GM13976 (cell line): ENCODE measurements at regions not wholly inside any gene's neighbourhood (a gene's known extent, or its start where the extent isn't known, plus 50 kb on each side); places are given as distances from the start of the nearest gene placed in this dataset.

ENCODE experiments used
- DNase-seq: peaks from one replicate; pipeline ENCODE4 v3.0.0; 2012; ENCODE audit warnings: low spot score
- CTCF ChIP-seq: IDR thresholded peaks from 2 replicates; pipeline ENCODE4 v1.5.1; 2012; ENCODE audit warnings: borderline replicate concordance, mild to moderate bottlenecking; ENCODE audit not compliant: insufficient read depth; ENCODE audit errors: extremely low read depth, missing control alignments, control extremely low read depth
- in situ Hi-C: fragments of 300-500 bp; cut with MboI; formaldehyde crosslinking; loops from one replicate; pipeline ENCODE4 v1.12.0; 2022; ENCODE audit warnings: low sequenced_read_pairs, mixed read lengths, inconsistent platforms; ENCODE audit not compliant: unreplicated experiment

- in situ Hi-C loops: no loop called here
- TF ChIP-seq CTCF: no peak
- no peak for DNase-seq
These were observed 137.6 kb upstream of the TMTC1 start for GRCh38 chr12:29921307-29921706.

GRCh38 chr12:29908157-29908556 lies 124.4 kb upstream of the TMTC1 start:
- DNase-seq: no peak
- in situ Hi-C loops: no loop called here

GRCh38 chr12:29907461-29907860 lies 123.7 kb upstream of the TMTC1 start:
- in situ Hi-C loops: no loop called here
- no peak for TF ChIP-seq CTCF
- DNase-seq: no peak

More at GRCh38 chr12:29908157-29908556, 124.4 kb upstream of the TMTC1 start:
- no peak for TF ChIP-seq CTCF

- DNase-seq: no peak
- no peak for TF ChIP-seq CTCF
- in situ Hi-C loops: no loop called here
These were observed 118.3 kb upstream of the TMTC1 start for GRCh38 chr12:29902043-29902442.

GRCh38 chr12:29901585-29901984 lies 117.8 kb upstream of the TMTC1 start:
- DNase-seq: no peak
- in situ Hi-C loops: no loop called here
- TF ChIP-seq CTCF: no peak

- DNase-seq: no peak
- in situ Hi-C loops: no loop called here
These were observed 115.6 kb upstream of the TMTC1 start for GRCh38 chr12:29899212-29899931.

More at GRCh38 chr12:29899212-29899931, 115.6 kb upstream of the TMTC1 start:
- TF ChIP-seq CTCF: no peak
